ENCODE measurements at regions not wholly inside any gene's neighbourhood (a gene's known extent, or its start where the extent isn't known, plus 50 kb on each side); places are given as distances from the start of the nearest gene placed in this dataset.

- Histone ChIP-seq H3K9me3 (ENCODE audit: low read depth, low read length) (no peaks in the 10 kb centered on the region), H3K4me3 (ENCODE audit: insufficient read depth, low read length) (no peak overlapping the region), H3K27ac (ENCODE audit: low read depth, low read length) (no peak overlapping the region), H2AFZ (ENCODE audit: low read length) (no peak overlapping the region), H3K27me3 (ENCODE audit: insufficient read depth, low read length) (no peaks in the 10 kb centered on the region), H3K4me1 (ENCODE audit: insufficient read depth, low read length) (no peaks in the 10 kb centered on the region), H3K79me2 (ENCODE audit: insufficient read depth, low read length) (no peaks in the 10 kb centered on the region), H3K36me3 (ENCODE audit: insufficient read depth, low read length) (no peaks in the 10 kb centered on the region), H4K20me1 (ENCODE audit: insufficient read depth, low read length) (no peaks in the 10 kb centered on the region), H3K4me2 (ENCODE audit: insufficient read depth, low read length) (no peak overlapping the region)
- DNase-seq (ENCODE audit: insufficient read length, low spot score, missing footprints), result no peak
- TF ChIP-seq CTCF (IDR thresholded peaks at IDR 0.05; ENCODE audit: extremely low read depth, low read depth, low read length), result no peak
These were observed 83.4 kb upstream of the SNTG2 start for GRCh38 chr2:867296-867695.

GRCh38 chr2:866887-867286 lies 83.8 kb upstream of the SNTG2 start:
- Histone ChIP-seq H3K4me3 (ENCODE audit: insufficient read depth, low read length) (no peak overlapping the region), H3K27me3 (ENCODE audit: insufficient read depth, low read length) (no peaks in the 10 kb centered on the region), H3K4me2 (ENCODE audit: insufficient read depth, low read length) (no peak overlapping the region), H3K36me3 (ENCODE audit: insufficient read depth, low read length) (no peaks in the 10 kb centered on the region), H3K9me3 (ENCODE audit: low read depth, low read length) (no peaks in the 10 kb centered on the region), H3K79me2 (ENCODE audit: insufficient read depth, low read length) (no peaks in the 10 kb centered on the region), H3K4me1 (ENCODE audit: insufficient read depth, low read length) (no peaks in the 10 kb centered on the region), H3K27ac (ENCODE audit: low read depth, low read length) (no peak overlapping the region), H2AFZ (ENCODE audit: low read length) (no peak overlapping the region), H4K20me1 (ENCODE audit: insufficient read depth, low read length) (no peaks in the 10 kb centered on the region)
- no peak for TF ChIP-seq CTCF (IDR thresholded peaks at IDR 0.05; ENCODE audit: extremely low read depth, low read depth, low read length)
- DNase-seq (ENCODE audit: insufficient read length, low spot score, missing footprints), result peak; percentile 84

GRCh38 chr2:866009-866680 lies 84.5 kb upstream of the SNTG2 start:
- Histone ChIP-seq H2AFZ (ENCODE audit: low read length) (no peak overlapping the region), H3K27me3 (ENCODE audit: insufficient read depth, low read length) (no peaks in the 10 kb centered on the region), H3K27ac (ENCODE audit: low read depth, low read length) (no peak overlapping the region), H3K4me1 (ENCODE audit: insufficient read depth, low read length) (no peaks in the 10 kb centered on the region), H3K36me3 (ENCODE audit: insufficient read depth, low read length) (no peaks in the 10 kb centered on the region), H3K9me3 (ENCODE audit: low read depth, low read length) (no peaks in the 10 kb centered on the region), H3K79me2 (ENCODE audit: insufficient read depth, low read length) (no peaks in the 10 kb centered on the region), H3K4me2 (ENCODE audit: insufficient read depth, low read length) (no peak overlapping the region), H3K4me3 (ENCODE audit: insufficient read depth, low read length) (no peak overlapping the region), H4K20me1 (ENCODE audit: insufficient read depth, low read length) (no peaks in the 10 kb centered on the region)
- no peak for TF ChIP-seq CTCF (IDR thresholded peaks at IDR 0.05; ENCODE audit: extremely low read depth, low read depth, low read length)
- DNase-seq (ENCODE audit: insufficient read length, low spot score, missing footprints), result no peak

DNA sequence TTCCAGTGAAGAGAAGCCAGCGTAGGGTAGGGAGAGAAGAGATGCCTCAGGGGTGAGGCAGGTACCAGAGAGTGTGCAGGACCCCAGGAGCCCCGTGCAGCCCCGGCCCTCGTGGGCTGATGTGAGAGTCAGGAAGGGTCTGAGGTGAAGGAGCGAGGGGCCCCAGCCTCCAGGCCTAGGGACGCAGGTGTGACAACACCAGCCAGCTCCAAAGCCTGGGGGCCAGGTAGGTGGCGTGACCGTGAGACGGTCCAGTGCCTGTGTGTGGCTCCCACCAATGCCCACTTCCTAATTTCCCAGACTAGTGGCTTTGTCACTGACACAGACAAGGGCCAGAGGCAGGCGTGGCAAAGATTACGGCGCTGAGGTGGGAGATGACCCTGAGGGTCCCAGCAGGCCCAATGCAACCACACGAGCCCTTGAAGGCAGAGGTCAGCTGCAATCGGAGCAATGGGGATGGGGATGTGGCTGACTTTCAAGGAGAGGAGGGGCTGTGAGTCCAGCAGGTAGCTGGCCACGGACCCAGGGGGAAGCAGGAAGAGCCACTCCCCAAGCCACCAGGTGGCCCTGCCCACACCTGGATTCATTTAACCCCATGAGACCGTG lies 86.0 kb upstream of the SNTG2 start:
- Histone ChIP-seq H3K9me3 (ENCODE audit: low read depth, low read length) (no peaks in the 10 kb centered on the region), H4K20me1 (ENCODE audit: insufficient read depth, low read length) (no peaks in the 10 kb centered on the region), H3K4me2 (ENCODE audit: insufficient read depth, low read length) (no peak overlapping the region), H2AFZ (ENCODE audit: low read length) (no peak overlapping the region), H3K4me3 (ENCODE audit: insufficient read depth, low read length) (no peak overlapping the region), H3K79me2 (ENCODE audit: insufficient read depth, low read length) (no peaks in the 10 kb centered on the region), H3K4me1 (ENCODE audit: insufficient read depth, low read length) (no peaks in the 10 kb centered on the region), H3K27me3 (ENCODE audit: insufficient read depth, low read length) (no peaks in the 10 kb centered on the region), H3K27ac (ENCODE audit: low read depth, low read length) (no peak overlapping the region), H3K36me3 (ENCODE audit: insufficient read depth, low read length) (no peaks in the 10 kb centered on the region)
- TF ChIP-seq CTCF (IDR thresholded peaks at IDR 0.05; ENCODE audit: extremely low read depth, low read depth, low read length), result no peak
- no peak for DNase-seq (ENCODE audit: insufficient read length, low spot score, missing footprints)
